H9 (cell line): ENCODE measurements at regions not wholly inside any gene's neighbourhood (a gene's known extent, or its start where the extent isn't known, plus 50 kb on each side); places are given as distances from the start of the nearest gene placed in this dataset.

Experiments
- DNase-seq: peaks from one replicate; pipeline ENCODE4 v3.0.0-alpha.2; 2017
- H2AFZ ChIP-seq: one replicate; pipeline ENCODE4 v1.6.1; 2013; ENCODE audit warnings: mild to moderate bottlenecking, low read length, control low read depth, moderate library complexity
- H2AK5ac ChIP-seq: 2 replicates; pipeline ENCODE4 v1.6.1; 2013; ENCODE audit warnings: low read length, control low read depth, mixed read lengths; ENCODE audit not compliant: insufficient read length
- H2BK120ac ChIP-seq: one replicate; pipeline ENCODE4 v1.6.1; 2013; ENCODE audit warnings: low read depth, mild to moderate bottlenecking, low read length, control low read depth, inconsistent platforms; ENCODE audit not compliant: poor library complexity, severe bottlenecking
- H2BK12ac ChIP-seq: 2 replicates; pipeline ENCODE4 v1.6.1; 2013; ENCODE audit warnings: low read length, control low read depth, mixed read lengths, low read depth; ENCODE audit not compliant: insufficient read length
- H2BK15ac ChIP-seq: 2 replicates; pipeline ENCODE4 v1.6.1; 2013; ENCODE audit warnings: low read depth, low read length, control low read depth
- H2BK20ac ChIP-seq: one replicate; pipeline ENCODE4 v1.6.1; 2013; ENCODE audit warnings: low read depth, mild to moderate bottlenecking, low read length, control low read depth, inconsistent platforms; ENCODE audit not compliant: poor library complexity, severe bottlenecking
- H2BK5ac ChIP-seq: 2 replicates; pipeline ENCODE4 v1.6.1; 2013; ENCODE audit warnings: low read length, control low read depth, mixed read lengths; ENCODE audit not compliant: insufficient read length
- H3K14ac ChIP-seq: 2 replicates; pipeline ENCODE4 v1.6.1; 2013; ENCODE audit warnings: low read length, control low read depth; ENCODE audit not compliant: insufficient read depth
- H3K18ac ChIP-seq: 2 replicates; pipeline ENCODE4 v1.6.1; 2013; ENCODE audit warnings: low read depth, mild to moderate bottlenecking, mixed read lengths, low read length, control low read depth; ENCODE audit not compliant: insufficient read length
- H3K23ac ChIP-seq: 2 replicates; pipeline ENCODE4 v1.6.1; 2013; ENCODE audit warnings: low read length, control low read depth, mixed read lengths, low read depth; ENCODE audit not compliant: insufficient read length
- H3K23me2 ChIP-seq: 2 replicates; pipeline ENCODE4 v1.6.1; 2013; ENCODE audit warnings: low read depth, mild to moderate bottlenecking, mixed read lengths, low read length, control low read depth; ENCODE audit not compliant: insufficient read length, poor library complexity, severe bottlenecking
- H3K27ac ChIP-seq: 2 replicates; pipeline ENCODE4 v1.5.1; 2013; ENCODE audit warnings: low read length, control low read depth, mixed read lengths, low read depth; ENCODE audit not compliant: insufficient read length
- H3K27me3 ChIP-seq: 2 replicates; pipeline ENCODE4 v1.6.1; 2013; ENCODE audit warnings: low read length, control low read depth, inconsistent platforms; ENCODE audit not compliant: insufficient read depth
- H3K4ac ChIP-seq: 2 replicates; pipeline ENCODE4 v1.6.1; 2013; ENCODE audit warnings: low read depth, mild to moderate bottlenecking, control low read depth, inconsistent platforms, low read length, moderate library complexity
- H3K4me1 ChIP-seq: 2 replicates; pipeline ENCODE4 v1.6.1; 2013; ENCODE audit warnings: low read length, control low read depth, inconsistent platforms; ENCODE audit not compliant: insufficient read depth
- H3K4me2 ChIP-seq: 2 replicates; pipeline ENCODE4 v1.6.1; 2013; ENCODE audit warnings: low read length, control low read depth, mixed read lengths; ENCODE audit not compliant: insufficient read length, insufficient read depth
- H3K56ac ChIP-seq: 2 replicates; pipeline ENCODE4 v1.6.1; 2013; ENCODE audit warnings: low read depth, mild to moderate bottlenecking, mixed read lengths, low read length, control low read depth; ENCODE audit not compliant: insufficient read length
- H3K79me1 ChIP-seq: 2 replicates; pipeline ENCODE4 v1.6.1; 2013; ENCODE audit warnings: low read depth, mild to moderate bottlenecking, moderate library complexity, low read length, control low read depth, inconsistent platforms; ENCODE audit not compliant: insufficient read depth, poor library complexity, severe bottlenecking
- H3K79me2 ChIP-seq: 2 replicates; pipeline ENCODE4 v1.6.1; 2013; ENCODE audit warnings: low read length, control low read depth, inconsistent platforms; ENCODE audit not compliant: insufficient read depth
- H3K9ac ChIP-seq: 2 replicates; pipeline ENCODE4 v1.6.1; 2013; ENCODE audit warnings: low read length, control low read depth, mixed read lengths; ENCODE audit not compliant: insufficient read length; ENCODE audit errors: extremely low read depth
- H3K9me3 ChIP-seq: one replicate; pipeline ENCODE4 v1.6.1; 2013; ENCODE audit warnings: low read depth, low read length, inconsistent platforms; ENCODE audit not compliant: control insufficient read depth
- H3T11ph ChIP-seq: one replicate; pipeline ENCODE4 v1.6.1; 2013; ENCODE audit warnings: mild to moderate bottlenecking, low read length, control low read depth, inconsistent platforms
- H4K20me1 ChIP-seq: one replicate; pipeline ENCODE4 v1.6.1; 2013; ENCODE audit not compliant: control insufficient read depth, insufficient read length, insufficient read depth
- H4K5ac ChIP-seq: 2 replicates; pipeline ENCODE4 v1.6.1; 2013; ENCODE audit warnings: low read depth, mild to moderate bottlenecking, mixed read lengths, low read length, control low read depth; ENCODE audit not compliant: insufficient read length
- H4K8ac ChIP-seq: replicated peaks from 2 replicates; pipeline ENCODE4 v1.6.1; 2013; ENCODE audit warnings: low read length, control low read depth, mixed read lengths, low read depth; ENCODE audit not compliant: insufficient read length
- H4K91ac ChIP-seq: 2 replicates; pipeline ENCODE4 v1.6.1; 2013; ENCODE audit warnings: low read depth, mild to moderate bottlenecking, moderate library complexity, mixed read lengths, low read length, control low read depth; ENCODE audit not compliant: insufficient read length
- H3K27ac Mint-ChIP-seq, 3 experiments: 2 replicates in 2 of 3; 3 replicates in 1 of 3; pipeline ENCODE4 v1.8.0; 2020 to 2021; ENCODE audit warnings: mixed read lengths in 3 of 3, mild to moderate bottlenecking in 1 of 3, moderate library complexity in 1 of 3
- H3K27me3 Mint-ChIP-seq: 2 replicates; pipeline ENCODE4 v1.8.0; 2021; ENCODE audit warnings: low read depth, mild to moderate bottlenecking, moderate library complexity, mixed read lengths
- H3K36me3 Mint-ChIP-seq, 3 experiments: 2 replicates in 2 of 3; 3 replicates in 1 of 3; pipeline ENCODE4 v1.8.0; 2020 to 2021; ENCODE audit warnings: low read depth in 3 of 3, mixed read lengths in 3 of 3; ENCODE audit not compliant: insufficient read depth in 1 of 3
- H3K4me1 Mint-ChIP-seq, 2 experiments: 2 replicates each; pipeline ENCODE4 v1.8.0; 2020; ENCODE audit warnings: mixed read lengths in 2 of 2
- H3K4me3 Mint-ChIP-seq, 2 experiments: 2 replicates in 1 of 2; 3 replicates in 1 of 2; pipeline ENCODE4 v1.8.0; 2020 to 2021; ENCODE audit warnings: mild to moderate bottlenecking in 2 of 2, mixed read lengths in 2 of 2, moderate library complexity in 1 of 2
- H3K9me3 Mint-ChIP-seq, 2 experiments: 2 replicates in 1 of 2; 3 replicates in 1 of 2; pipeline ENCODE4 v1.8.0; 2020; ENCODE audit warnings: mild to moderate bottlenecking in 2 of 2, mixed read lengths in 2 of 2, moderate library complexity in 1 of 2
- CTCF ChIP-seq: fragments of 200-600 bp; sonication (generic); conservative IDR thresholded peaks from 3 replicates; pipeline ENCODE4 v1.8.0; 2021; ENCODE audit warnings: antibody characterized with exemption, mild to moderate bottlenecking
- WGBS: extraction: QIAGEN DNeasy Blood & Tissue Kit; methylation state at CpG from one replicate; pipeline ENCODE4 v1.1.7; 2013; ENCODE audit warnings: missing lambda C conversion rate, low lambda C conversion rate, mixed read lengths; ENCODE audit not compliant: insufficient read length; ENCODE audit errors: extremely low coverage; 5-methylcytosine and 5-hydroxymethylcytosine counted together

- no peak overlapping the region for H4K5ac ChIP-seq
Measured at GRCh38 chr2:200079356-200079755, 124.0 kb downstream of the MAIP1 start.

More at GRCh38 chr2:200079356-200079755, 124.0 kb downstream of the MAIP1 start:
- Mint-ChIP-seq H3K4me1 (peaks cover 11 to 12% of the 10 kb centered on the region in 2 experiments), H3K27ac (no peak overlapping the region), H3K36me3 (no peaks in the 10 kb centered on the region; a peak in 1 of 7 replicates), H3K27me3 (peaks cover 1% of the 10 kb centered on the region; the same call in 1 of the 2 replicates), H3K9me3 (peaks cover 0 to 2% of the 10 kb centered on the region in 2 experiments; a peak in 1 of 5 replicates), H3K4me3 (no peak overlapping the region)
- WGBS: no CpG with 5 or more reads among the region's 2 CpGs
- Histone ChIP-seq H2BK15ac (no peak overlapping the region), H4K20me1 (no peaks in the 10 kb centered on the region), H3K9me3 (no peaks in the 10 kb centered on the region), H2AFZ (no peak overlapping the region), H3K56ac (no peak overlapping the region), H3K27ac (no peak overlapping the region), H3K23ac (no peak overlapping the region), H3K27me3 (no peaks in the 10 kb centered on the region), H2BK12ac (no peak overlapping the region), H3K79me1 (no peaks in the 10 kb centered on the region), H3T11ph (no peak overlapping the region), H3K9ac (no peak overlapping the region), H4K91ac (no peak overlapping the region), H3K14ac (no peak overlapping the region), H4K8ac (no peak overlapping the region), H3K4me2 (no peak overlapping the region), H3K4ac (no peak overlapping the region), H3K79me2 (no peaks in the 10 kb centered on the region), H2BK20ac (no peak overlapping the region), H2BK5ac (no peak overlapping the region), H2AK5ac (no peak overlapping the region), H3K23me2 (no peaks in the 10 kb centered on the region), H3K4me1 (no peaks in the 10 kb centered on the region; the same call in 1 of the 2 replicates), H3K18ac (no peak overlapping the region), H2BK120ac (no peak overlapping the region)
- no peak for DNase-seq
- TF ChIP-seq CTCF: no peak
